ENCODE measurements at regions not wholly inside any gene's neighbourhood (a gene's known extent, or its start where the extent isn't known, plus 50 kb on each side); places are given as distances from the start of the nearest gene placed in this dataset.

GRCh38 chr2:223113161-223113560 is 61.2 kb downstream of the KCNE4 start:
- no peak for TF ChIP-seq RAD21 (IDR thresholded peaks at IDR 0.05)
- TF ChIP-seq, protein P1, sequence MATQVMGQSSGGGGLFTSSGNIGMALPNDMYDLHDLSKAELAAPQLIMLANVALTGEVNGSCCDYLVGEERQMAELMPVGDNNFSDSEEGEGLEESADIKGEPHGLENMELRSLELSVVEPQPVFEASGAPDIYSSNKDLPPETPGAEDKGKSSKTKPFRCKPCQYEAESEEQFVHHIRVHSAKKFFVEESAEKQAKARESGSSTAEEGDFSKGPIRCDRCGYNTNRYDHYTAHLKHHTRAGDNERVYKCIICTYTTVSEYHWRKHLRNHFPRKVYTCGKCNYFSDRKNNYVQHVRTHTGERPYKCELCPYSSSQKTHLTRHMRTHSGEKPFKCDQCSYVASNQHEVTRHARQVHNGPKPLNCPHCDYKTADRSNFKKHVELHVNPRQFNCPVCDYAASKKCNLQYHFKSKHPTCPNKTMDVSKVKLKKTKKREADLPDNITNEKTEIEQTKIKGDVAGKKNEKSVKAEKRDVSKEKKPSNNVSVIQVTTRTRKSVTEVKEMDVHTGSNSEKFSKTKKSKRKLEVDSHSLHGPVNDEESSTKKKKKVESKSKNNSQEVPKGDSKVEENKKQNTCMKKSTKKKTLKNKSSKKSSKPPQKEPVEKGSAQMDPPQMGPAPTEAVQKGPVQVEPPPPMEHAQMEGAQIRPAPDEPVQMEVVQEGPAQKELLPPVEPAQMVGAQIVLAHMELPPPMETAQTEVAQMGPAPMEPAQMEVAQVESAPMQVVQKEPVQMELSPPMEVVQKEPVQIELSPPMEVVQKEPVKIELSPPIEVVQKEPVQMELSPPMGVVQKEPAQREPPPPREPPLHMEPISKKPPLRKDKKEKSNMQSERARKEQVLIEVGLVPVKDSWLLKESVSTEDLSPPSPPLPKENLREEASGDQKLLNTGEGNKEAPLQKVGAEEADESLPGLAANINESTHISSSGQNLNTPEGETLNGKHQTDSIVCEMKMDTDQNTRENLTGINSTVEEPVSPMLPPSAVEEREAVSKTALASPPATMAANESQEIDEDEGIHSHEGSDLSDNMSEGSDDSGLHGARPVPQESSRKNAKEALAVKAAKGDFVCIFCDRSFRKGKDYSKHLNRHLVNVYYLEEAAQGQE (IDR thresholded peaks at IDR 0.05) = no peak

Data from liver (tissue), 2 donors.